ENCODE measurements at regions not wholly inside any gene's neighbourhood (a gene's known extent, or its start where the extent isn't known, plus 50 kb on each side); places are given as distances from the start of the nearest gene placed in this dataset.

DNA sequence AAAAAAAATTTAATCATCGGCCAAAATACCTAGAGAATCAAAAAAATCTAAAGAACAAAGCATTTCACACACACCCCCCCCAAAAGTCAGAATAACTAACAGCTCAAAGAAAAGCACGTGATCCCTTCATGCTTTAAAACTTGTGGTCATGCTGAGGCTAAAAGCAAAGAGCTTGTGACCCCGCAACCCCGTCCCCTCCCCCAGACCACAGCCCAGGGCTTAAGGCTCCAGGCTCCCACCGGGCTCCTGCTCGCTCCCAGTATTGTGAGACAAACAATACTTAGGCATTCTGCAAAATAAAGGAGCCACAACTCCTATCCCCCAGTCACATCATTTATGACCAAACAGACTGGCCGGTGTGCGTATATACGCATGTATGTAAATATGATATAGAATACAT is 62.1 kb upstream of the CCDC160 start:
- peaks cover 9% of the 10 kb centered on the region for H3K27me3 ChIP-seq (replicated peaks)
- DNase-seq, result no peak

DNA sequence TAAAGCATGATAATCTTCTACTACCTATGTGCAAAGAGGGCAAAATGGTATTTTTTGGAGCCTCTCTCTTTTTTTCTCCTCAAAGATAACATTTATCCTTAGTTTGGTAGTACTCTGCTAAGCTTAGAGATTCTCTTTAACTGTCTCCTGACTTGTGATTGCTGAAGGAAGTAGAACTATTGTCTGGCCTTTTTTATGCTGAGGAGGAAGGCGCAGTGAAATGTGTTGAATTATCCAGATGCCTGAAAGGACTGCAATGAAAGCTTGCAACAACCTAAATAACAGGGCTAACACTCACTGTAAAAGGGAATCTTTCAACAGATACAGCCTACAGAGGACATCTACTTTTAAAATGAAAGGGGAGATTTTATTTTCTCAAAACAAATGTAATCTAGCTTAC is 59.5 kb upstream of the CCDC160 start:
- Histone ChIP-seq H3K4me3 (ENCODE audit: low read depth, low read length) (no peak overlapping the region), H3K36me3 (replicated peaks) (no peaks in the 10 kb centered on the region), H3K27me3 (replicated peaks) (peaks cover 9% of the 10 kb centered on the region), H3K27ac (no peak overlapping the region)
- in situ Hi-C loops (cut with HindIII; ENCODE audit: low pct_ligation_motif_present, low sequenced_read_pairs), result no loop called here
- DNase-seq, result no peak
- TF ChIP-seq, protein P1, sequence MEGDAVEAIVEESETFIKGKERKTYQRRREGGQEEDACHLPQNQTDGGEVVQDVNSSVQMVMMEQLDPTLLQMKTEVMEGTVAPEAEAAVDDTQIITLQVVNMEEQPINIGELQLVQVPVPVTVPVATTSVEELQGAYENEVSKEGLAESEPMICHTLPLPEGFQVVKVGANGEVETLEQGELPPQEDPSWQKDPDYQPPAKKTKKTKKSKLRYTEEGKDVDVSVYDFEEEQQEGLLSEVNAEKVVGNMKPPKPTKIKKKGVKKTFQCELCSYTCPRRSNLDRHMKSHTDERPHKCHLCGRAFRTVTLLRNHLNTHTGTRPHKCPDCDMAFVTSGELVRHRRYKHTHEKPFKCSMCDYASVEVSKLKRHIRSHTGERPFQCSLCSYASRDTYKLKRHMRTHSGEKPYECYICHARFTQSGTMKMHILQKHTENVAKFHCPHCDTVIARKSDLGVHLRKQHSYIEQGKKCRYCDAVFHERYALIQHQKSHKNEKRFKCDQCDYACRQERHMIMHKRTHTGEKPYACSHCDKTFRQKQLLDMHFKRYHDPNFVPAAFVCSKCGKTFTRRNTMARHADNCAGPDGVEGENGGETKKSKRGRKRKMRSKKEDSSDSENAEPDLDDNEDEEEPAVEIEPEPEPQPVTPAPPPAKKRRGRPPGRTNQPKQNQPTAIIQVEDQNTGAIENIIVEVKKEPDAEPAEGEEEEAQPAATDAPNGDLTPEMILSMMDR (IDR thresholded peaks at IDR 0.05; ENCODE audit: low read depth, low read length, missing control alignments), result no peak

More for the DNA sequence above, 62.1 kb upstream of the CCDC160 start:
- TF ChIP-seq, protein P1 (IDR thresholded peaks at IDR 0.05; ENCODE audit: low read depth, low read length, missing control alignments), result no peak
- no peaks in the 10 kb centered on the region for H3K36me3 ChIP-seq (replicated peaks)
- no peak overlapping the region for H3K4me3 ChIP-seq (ENCODE audit: low read depth, low read length)
- H3K27ac ChIP-seq, result no peak overlapping the region
- in situ Hi-C loops (cut with HindIII; ENCODE audit: low pct_ligation_motif_present, low sequenced_read_pairs), result no loop called here

DNA sequence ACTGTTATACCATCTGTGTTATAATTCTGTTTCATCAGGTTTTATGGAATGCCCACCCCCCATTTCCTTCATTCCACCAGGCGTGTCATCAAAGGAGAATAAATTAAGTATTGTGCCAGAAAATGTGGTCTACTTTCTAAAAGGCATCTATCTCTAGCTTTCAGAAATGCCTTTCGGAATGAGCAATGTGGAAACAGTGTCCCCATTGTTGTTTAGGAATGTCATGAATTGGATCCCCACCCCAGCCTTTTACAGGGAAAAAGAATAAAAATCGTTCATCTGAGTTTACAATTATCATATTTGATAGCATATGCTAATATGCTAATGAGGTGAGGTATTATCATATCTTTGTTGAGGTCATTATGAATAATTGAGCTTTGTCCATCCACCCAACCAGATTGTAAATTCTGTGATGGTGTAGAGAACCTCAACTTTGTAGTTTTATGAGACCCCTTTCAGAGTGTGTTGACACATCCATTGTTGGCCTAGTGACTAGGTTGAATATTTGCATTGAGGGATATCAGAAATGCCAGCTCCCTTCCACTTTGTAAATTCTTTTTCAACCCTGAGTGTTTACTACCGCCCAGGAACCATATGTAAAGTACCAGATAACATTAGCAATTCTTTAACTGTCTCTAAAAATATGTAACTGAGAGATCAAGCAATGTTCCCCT is 56.2 kb upstream of the CCDC160 start:
- no peaks in the 10 kb centered on the region for H3K36me3 ChIP-seq (replicated peaks)
- TF ChIP-seq, protein P1 (IDR thresholded peaks at IDR 0.05; ENCODE audit: low read depth, low read length, missing control alignments), result no peak
- DNase-seq, result no peak
- no peak overlapping the region for H3K4me3 ChIP-seq (ENCODE audit: low read depth, low read length)
- no peaks in the 10 kb centered on the region for H3K27me3 ChIP-seq (replicated peaks)
- in situ Hi-C loops (cut with HindIII; ENCODE audit: low pct_ligation_motif_present, low sequenced_read_pairs), result no loop called here
- no peak overlapping the region for H3K27ac ChIP-seq

DNA sequence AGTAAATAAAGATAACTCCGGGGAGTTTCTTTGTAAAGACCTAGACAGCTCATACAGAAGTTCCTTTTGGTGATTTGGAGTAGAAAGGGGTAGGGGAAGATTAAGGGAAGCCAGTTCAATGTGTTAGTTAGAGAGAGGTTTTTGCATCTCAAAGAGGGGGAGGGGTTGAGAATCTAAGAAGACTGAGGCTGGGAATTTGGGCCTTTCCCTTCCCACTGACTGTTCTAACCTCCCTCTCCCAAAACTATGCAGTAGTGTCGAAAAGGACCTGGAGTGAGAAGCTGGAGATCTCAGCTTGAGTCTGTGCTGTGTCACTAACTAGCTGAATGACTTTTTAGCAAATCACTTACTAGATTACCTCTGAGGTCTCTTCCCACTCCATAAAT is 55.7 kb upstream of the CCDC160 start:
- TF ChIP-seq, protein P1 (IDR thresholded peaks at IDR 0.05; ENCODE audit: low read depth, low read length, missing control alignments), result no peak
- no peaks in the 10 kb centered on the region for H3K36me3 ChIP-seq (replicated peaks)
- no peak for DNase-seq
- in situ Hi-C loops (cut with HindIII; ENCODE audit: low pct_ligation_motif_present, low sequenced_read_pairs), result no loop called here
- no peaks in the 10 kb centered on the region for H3K27me3 ChIP-seq (replicated peaks)
- H3K4me3 ChIP-seq (ENCODE audit: low read depth, low read length), result no peak overlapping the region
- no peak overlapping the region for H3K27ac ChIP-seq

DNA sequence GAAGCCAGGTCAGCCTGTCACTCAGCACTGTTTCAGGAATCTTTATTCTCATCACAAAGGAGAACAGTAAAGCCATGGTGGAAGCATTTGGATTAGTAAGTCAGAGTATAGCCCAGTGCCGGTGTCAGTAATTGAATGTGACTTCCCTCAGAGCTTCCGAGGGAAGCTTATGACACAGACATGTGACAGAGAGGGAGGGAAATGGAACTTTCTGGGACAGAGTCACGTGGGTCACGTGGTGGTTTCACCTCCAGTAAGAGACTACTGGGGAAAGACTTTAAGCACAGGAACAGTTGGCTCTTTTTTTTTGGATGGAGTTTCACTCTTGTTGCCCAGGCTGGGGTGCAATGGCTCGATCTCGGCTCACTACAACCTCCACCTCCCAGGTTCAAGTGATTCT is 53.3 kb upstream of the CCDC160 start:
- in situ Hi-C loops (cut with HindIII; ENCODE audit: low pct_ligation_motif_present, low sequenced_read_pairs), result no loop called here
- DNase-seq, result no peak
- no peaks in the 10 kb centered on the region for H3K27me3 ChIP-seq (replicated peaks)

More for the DNA sequence above, 53.3 kb upstream of the CCDC160 start:
- H3K4me3 ChIP-seq (ENCODE audit: low read depth, low read length), result no peak overlapping the region
- H3K36me3 ChIP-seq (replicated peaks), result no peaks in the 10 kb centered on the region
- H3K27ac ChIP-seq, result no peak overlapping the region
- TF ChIP-seq, protein P1 (IDR thresholded peaks at IDR 0.05; ENCODE audit: low read depth, low read length, missing control alignments), result no peak
